Neural progenitor cell (in vitro differentiated cells): ENCODE measurements at regions not wholly inside any gene's neighbourhood (a gene's known extent, or its start where the extent isn't known, plus 50 kb on each side); places are given as distances from the start of the nearest gene placed in this dataset.
A peak's percentile ranks its signal among the peaks of the same experiment; 100 is the strongest.
"Not testable (repeated sequence)": the region's sequence is repeated elsewhere in the genome, so short reads cannot be mapped to it uniquely, and the experiment has no call there.

Experiments
- DNase-seq: peaks from one replicate; pipeline ENCODE4 v3.0.0-alpha.2; 2016; ENCODE audit warnings: low spot score
- H2AFZ ChIP-seq: fragments of 200-600 bp; sonication (generic); replicated peaks from 2 replicates; pipeline ENCODE4 v1.6.1; 2016; ENCODE audit warnings: antibody characterized with exemption
- H3F3A ChIP-seq: fragments of 200-600 bp; sonication (generic); 2 replicates; pipeline ENCODE4 v1.6.1; 2016; ENCODE audit warnings: antibody characterized with exemption, low read depth
- H3K27ac ChIP-seq: fragments of 200-600 bp; sonication (generic); 2 replicates; pipeline ENCODE4 v1.5.1; 2016; ENCODE audit warnings: mild to moderate bottlenecking
- H3K27me3 ChIP-seq: fragments of 200-600 bp; sonication (generic); 2 replicates; pipeline ENCODE4 v1.6.1; 2016; ENCODE audit warnings: mild to moderate bottlenecking, moderate library complexity
- H3K36me3 ChIP-seq: fragments of 200-600 bp; sonication (generic); 2 replicates; pipeline ENCODE4 v1.5.1; 2016
- H3K4me1 ChIP-seq: fragments of 200-600 bp; sonication (generic); 2 replicates; pipeline ENCODE4 v1.6.1; 2016; ENCODE audit warnings: mixed run types
- H3K4me2 ChIP-seq: fragments of 200-600 bp; sonication (generic); 2 replicates; pipeline ENCODE4 v1.6.1; 2016
- H3K4me3 ChIP-seq: fragments of 200-600 bp; sonication (generic); 2 replicates; pipeline ENCODE4 v1.5.1; 2016
- H3K79me2 ChIP-seq: fragments of 200-600 bp; sonication (generic); 2 replicates; pipeline ENCODE4 v1.6.1; 2016; ENCODE audit warnings: low read depth
- H3K9ac ChIP-seq: fragments of 200-600 bp; sonication (generic); 2 replicates; pipeline ENCODE4 v1.6.1; 2016
- H3K9me3 ChIP-seq: fragments of 200-600 bp; sonication (generic); 2 replicates; pipeline ENCODE4 v1.5.1; 2016; ENCODE audit warnings: low read depth
- H4K20me1 ChIP-seq: fragments of 200-600 bp; sonication (generic); 2 replicates; pipeline ENCODE4 v1.6.1; 2016; ENCODE audit warnings: low read depth
- H3K27ac Mint-ChIP-seq: 3 replicates; pipeline ENCODE4 v1.8.0; 2021; ENCODE audit warnings: mixed read lengths
- H3K27me3 Mint-ChIP-seq: 2 replicates; pipeline ENCODE4 v1.8.0; 2022; ENCODE audit warnings: low read depth, mild to moderate bottlenecking, inconsistent platforms, moderate library complexity, mixed read lengths; ENCODE audit not compliant: insufficient read depth
- H3K36me3 Mint-ChIP-seq: 3 replicates; pipeline ENCODE4 v1.8.0; 2021; ENCODE audit warnings: mixed read lengths
- H3K4me1 Mint-ChIP-seq: 3 replicates; pipeline ENCODE4 v1.8.0; 2021; ENCODE audit warnings: mixed read lengths
- H3K4me3 Mint-ChIP-seq: 3 replicates; pipeline ENCODE4 v1.8.0; 2021; ENCODE audit warnings: mild to moderate bottlenecking, moderate library complexity, mixed read lengths
- H3K9me3 Mint-ChIP-seq: 3 replicates; pipeline ENCODE4 v1.8.0; 2020; ENCODE audit warnings: mixed read lengths
- EZH2 ChIP-seq: fragments of 200-600 bp; sonication (generic); IDR thresholded peaks from 2 replicates; pipeline ENCODE4 v1.6.1; 2017; ENCODE audit warnings: antibody characterized with exemption, mild to moderate bottlenecking, moderate library complexity
- EZH2phosphoT487 ChIP-seq: fragments of 200-600 bp; sonication (generic); IDR thresholded peaks from 2 replicates; pipeline ENCODE4 v1.6.1; 2017; ENCODE audit warnings: antibody characterized with exemption
- TF ChIP-seq, protein P1 (sequence below): fragments of 200-600 bp; sonication (generic); IDR thresholded peaks from 2 replicates; pipeline ENCODE4 v1.5.1; 2017; ENCODE audit warnings: antibody characterized with exemption, mild to moderate bottlenecking

DNA sequence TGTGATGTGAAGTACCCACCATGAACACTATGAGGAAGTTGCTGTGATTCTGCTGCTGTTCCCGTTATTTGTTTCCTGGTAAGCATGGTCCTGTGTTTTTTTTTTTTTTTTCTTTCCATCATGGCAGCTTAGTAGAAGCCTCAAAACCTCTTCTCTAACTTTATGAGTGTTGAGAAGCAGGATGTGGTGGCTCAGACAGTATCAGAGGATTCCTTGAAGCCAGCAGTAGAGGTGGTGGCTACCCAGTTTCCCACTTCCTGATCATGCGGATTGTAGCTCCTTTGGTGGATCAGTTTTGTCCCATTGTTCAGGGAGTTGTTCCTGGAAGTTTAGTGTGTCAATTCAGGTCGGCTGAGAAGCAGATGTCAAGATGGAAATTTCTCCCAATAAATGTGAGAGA lies 175.8 kb downstream of the ATP23 start:
- Histone ChIP-seq H3K9me3 (no peaks in the 10 kb centered on the region), H3K4me3 (no peak overlapping the region), H3K27me3 (no peaks in the 10 kb centered on the region), H3F3A (no peaks in the 10 kb centered on the region), H2AFZ (peak overlapping the region; percentile 44), H3K79me2 (no peaks in the 10 kb centered on the region), H3K36me3 (no peaks in the 10 kb centered on the region), H4K20me1 (no peaks in the 10 kb centered on the region), H3K4me1 (no peaks in the 10 kb centered on the region), H3K9ac (no peak overlapping the region), H3K27ac (no peak overlapping the region), H3K4me2 (no peak overlapping the region)
- H3K4me1 Mint-ChIP-seq: peaks cover 2% of the 10 kb centered on the region
- H3K27me3 Mint-ChIP-seq: peaks cover 2% of the 10 kb centered on the region
- no peaks in the 10 kb centered on the region for H3K36me3 Mint-ChIP-seq
- DNase-seq: no peak
- no peak for TF ChIP-seq EZH2phosphoT487
- TF ChIP-seq EZH2: no peak
- TF ChIP-seq, protein P1, sequence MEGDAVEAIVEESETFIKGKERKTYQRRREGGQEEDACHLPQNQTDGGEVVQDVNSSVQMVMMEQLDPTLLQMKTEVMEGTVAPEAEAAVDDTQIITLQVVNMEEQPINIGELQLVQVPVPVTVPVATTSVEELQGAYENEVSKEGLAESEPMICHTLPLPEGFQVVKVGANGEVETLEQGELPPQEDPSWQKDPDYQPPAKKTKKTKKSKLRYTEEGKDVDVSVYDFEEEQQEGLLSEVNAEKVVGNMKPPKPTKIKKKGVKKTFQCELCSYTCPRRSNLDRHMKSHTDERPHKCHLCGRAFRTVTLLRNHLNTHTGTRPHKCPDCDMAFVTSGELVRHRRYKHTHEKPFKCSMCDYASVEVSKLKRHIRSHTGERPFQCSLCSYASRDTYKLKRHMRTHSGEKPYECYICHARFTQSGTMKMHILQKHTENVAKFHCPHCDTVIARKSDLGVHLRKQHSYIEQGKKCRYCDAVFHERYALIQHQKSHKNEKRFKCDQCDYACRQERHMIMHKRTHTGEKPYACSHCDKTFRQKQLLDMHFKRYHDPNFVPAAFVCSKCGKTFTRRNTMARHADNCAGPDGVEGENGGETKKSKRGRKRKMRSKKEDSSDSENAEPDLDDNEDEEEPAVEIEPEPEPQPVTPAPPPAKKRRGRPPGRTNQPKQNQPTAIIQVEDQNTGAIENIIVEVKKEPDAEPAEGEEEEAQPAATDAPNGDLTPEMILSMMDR: no peak
- no peak overlapping the region for H3K4me3 Mint-ChIP-seq
- peaks cover 11% of the 10 kb centered on the region for H3K9me3 Mint-ChIP-seq
- H3K27ac Mint-ChIP-seq: no peak overlapping the region

DNA sequence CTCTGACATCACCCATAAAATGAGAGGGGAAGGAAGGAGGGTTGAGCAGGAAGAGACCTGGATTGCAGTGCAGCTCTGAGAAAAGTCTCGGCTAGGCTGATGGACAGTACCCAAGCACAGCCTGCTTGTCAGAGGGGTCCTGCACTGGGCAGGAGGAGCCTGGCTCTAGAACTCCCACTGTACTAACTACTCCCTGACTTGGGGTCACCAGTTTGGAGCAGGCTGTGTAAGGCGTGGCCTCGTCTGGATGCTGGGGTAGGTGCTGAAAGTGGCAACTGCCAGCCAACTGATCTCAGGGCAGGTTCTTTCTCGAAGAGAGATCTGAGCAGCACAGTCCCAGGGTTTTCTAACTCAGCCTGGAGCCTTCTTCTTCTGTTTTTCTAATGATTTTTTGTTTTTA lies 176.3 kb downstream of the ATP23 start:
- Histone ChIP-seq H4K20me1 (no peaks in the 10 kb centered on the region), H3F3A (no peaks in the 10 kb centered on the region), H3K4me3 (no peak overlapping the region), H3K4me2 (no peak overlapping the region), H2AFZ (peak overlapping the region; percentile 44), H3K36me3 (no peaks in the 10 kb centered on the region), H3K9me3 (no peaks in the 10 kb centered on the region), H3K9ac (no peak overlapping the region), H3K27ac (no peak overlapping the region), H3K27me3 (no peaks in the 10 kb centered on the region), H3K4me1 (no peaks in the 10 kb centered on the region), H3K79me2 (no peaks in the 10 kb centered on the region)
- peaks cover 2% of the 10 kb centered on the region for H3K4me1 Mint-ChIP-seq
- no peak for DNase-seq
- no peak overlapping the region for H3K27ac Mint-ChIP-seq
- no peaks in the 10 kb centered on the region for H3K36me3 Mint-ChIP-seq
- peaks cover 11% of the 10 kb centered on the region for H3K9me3 Mint-ChIP-seq
- TF ChIP-seq EZH2: no peak
- TF ChIP-seq, protein P1: no peak
- TF ChIP-seq EZH2phosphoT487: no peak
- H3K27me3 Mint-ChIP-seq: peaks cover 2% of the 10 kb centered on the region
- no peak overlapping the region for H3K4me3 Mint-ChIP-seq

DNA sequence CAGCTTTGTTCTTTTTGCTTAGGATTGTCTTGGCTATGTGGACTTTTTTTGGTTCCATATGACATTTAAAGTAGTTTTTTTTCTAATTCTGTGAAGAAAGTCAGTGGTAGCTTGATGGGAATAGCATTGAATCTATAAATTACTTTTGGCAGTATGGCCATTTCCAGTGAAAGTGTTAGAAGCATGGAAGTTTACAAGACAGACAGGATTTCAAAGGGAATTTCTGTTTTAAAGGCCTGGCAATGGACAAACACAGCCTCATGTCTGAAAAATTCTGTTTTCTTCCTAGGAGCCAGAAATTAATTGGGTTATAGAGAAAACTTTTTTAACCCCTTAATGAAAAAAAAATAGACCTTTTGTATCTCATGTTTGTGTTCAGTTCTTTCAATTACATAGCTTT lies 184.4 kb downstream of the ATP23 start:
- H2AFZ ChIP-seq, H3K79me2 ChIP-seq, H3K4me1 ChIP-seq, H3K4me3 ChIP-seq, H3K27me3 ChIP-seq, H3K4me2 ChIP-seq, H4K20me1 ChIP-seq, DNase-seq, H3K27ac Mint-ChIP-seq, H3K4me1 Mint-ChIP-seq, H3K27ac ChIP-seq, H3F3A ChIP-seq, H3K9ac ChIP-seq, H3K36me3 Mint-ChIP-seq, H3K9me3 Mint-ChIP-seq, H3K9me3 ChIP-seq, H3K36me3 ChIP-seq, H3K27me3 Mint-ChIP-seq, H3K4me3 Mint-ChIP-seq: not testable (repeated sequence)

DNA sequence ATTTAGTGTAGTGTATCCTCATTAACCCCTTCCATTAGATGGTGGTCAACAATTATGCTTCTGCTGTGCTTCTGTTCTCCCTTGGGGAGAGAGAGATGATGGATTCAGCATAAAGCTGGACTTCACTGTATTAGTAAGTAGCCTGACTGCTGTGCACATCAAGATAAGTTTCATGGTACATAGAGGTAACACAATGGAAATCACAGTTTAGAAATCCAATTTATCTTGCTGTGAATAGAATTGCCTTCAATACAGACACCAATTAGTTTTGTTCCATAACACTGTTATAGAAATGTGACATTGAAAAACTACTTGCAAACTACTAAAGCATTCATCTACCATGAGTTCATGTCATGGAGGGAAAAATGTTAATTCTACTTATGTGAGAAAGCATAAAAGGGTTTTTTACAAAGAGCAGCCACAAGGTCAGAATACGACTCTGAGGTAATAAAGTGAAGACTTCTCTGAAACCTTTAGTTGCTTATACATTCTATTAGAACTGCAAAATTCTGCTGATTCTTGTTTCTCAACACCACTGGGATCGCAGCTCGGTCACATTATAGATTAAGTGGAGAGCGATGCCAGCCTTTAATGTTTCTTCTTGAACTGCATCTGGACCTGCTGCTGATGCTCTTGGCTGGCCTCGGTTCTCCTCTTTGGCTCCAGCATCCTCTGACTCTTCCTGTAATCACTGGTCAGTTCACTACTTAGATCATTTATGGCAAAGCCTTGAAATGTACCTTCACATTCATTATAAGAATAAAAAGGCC lies 190.8 kb downstream of the ATP23 start:
- no peaks in the 10 kb centered on the region for H3K36me3 Mint-ChIP-seq

More for the DNA sequence above, 190.8 kb downstream of the ATP23 start:
- Mint-ChIP-seq H3K27ac (peak overlapping the region; percentile 78), H3K4me3 (no peak overlapping the region), H3K9me3 (peaks cover 2% of the 10 kb centered on the region), H3K4me1 (peaks cover 14% of the 10 kb centered on the region), H3K27me3 (peaks cover 3% of the 10 kb centered on the region)
- Histone ChIP-seq H3K27me3 (no peaks in the 10 kb centered on the region), H3K27ac (no peak overlapping the region), H3K4me2 (no peak overlapping the region), H3K4me1 (no peaks in the 10 kb centered on the region), H4K20me1 (no peaks in the 10 kb centered on the region), H3K4me3 (no peak overlapping the region), H2AFZ (no peak overlapping the region), H3K79me2 (no peaks in the 10 kb centered on the region), H3K36me3 (no peaks in the 10 kb centered on the region), H3K9ac (no peak overlapping the region), H3K9me3 (peaks cover 6% of the 10 kb centered on the region), H3F3A (no peaks in the 10 kb centered on the region)
- no peak for DNase-seq
- TF ChIP-seq EZH2 (no peak), EZH2phosphoT487 (no peak)
- TF ChIP-seq, protein P1: no peak
